K562 (cell line): ENCODE measurements at regions not wholly inside any gene's neighbourhood (a gene's known extent, or its start where the extent isn't known, plus 50 kb on each side); places are given as distances from the start of the nearest gene placed in this dataset.

Experiments
- ATAC-seq: fragments of 200-7000 bp; cut with Tn5 transposase; 3 replicates; pipeline ENCODE4 v1.9.1; 2020; ENCODE audit warnings: moderate library complexity
- BruUV-seq: library from RNA; stranded (reverse); fragments of 400-500 nt; replicated peaks from 2 replicates; lab custom pipeline; 2021; lab: Mats Ljungman, UMichigan
- CTCF ChIA-PET: fragments of 300-600 bp; formaldehyde crosslinking; extraction: SDS; loops from one replicate; lab custom pipeline; 2021; ENCODE audit warnings: low intra/inter-chr PET ratio; lab: Yijun Ruan, JAX
- POLR2A ChIA-PET: fragments of 300-600, 350-650 bp; sonication (Branson Sonifier 250); formaldehyde crosslinking; extraction: SDS; loops from one replicate; lab custom pipeline; 2021; ENCODE audit warnings: antibody characterized with exemption, inconsistent platforms; lab: Yijun Ruan, JAX
- DNase-seq, 4 experiments: peaks; one replicate each; pipeline versions ENCODE4 v3.0.0 to v3.0.0-alpha.2; 2011 to 2018; ENCODE audit warnings: low spot score in 3 of 4, mixed read lengths in 3 of 4; ENCODE audit errors: extremely low read depth in 1 of 4
- FAIRE-seq: peaks from 2 replicates; lab custom pipeline; 2011; peaks lifted over from hg19 to GRCh38; lab: Jason Lieb, UNC
- H2AFZ ChIP-seq: 2 replicates; pipeline ENCODE4 v1.6.0; 2011; ENCODE audit warnings: low read depth, low read length, control low read depth, inconsistent platforms
- H3K27ac ChIP-seq: fragments of 200-600 bp; 3 replicates; pipeline ENCODE4 v1.8.0; 2011; ENCODE audit warnings: low read depth, mild to moderate bottlenecking, control low read depth, inconsistent platforms, low read length, moderate library complexity, mixed read lengths; ENCODE audit errors: extremely low read depth
- H3K27me3 ChIP-seq, 2 experiments: fragments of 300-600 bp in 1 of 2; 2 replicates in 1 of 2; 3 replicates in 1 of 2; pipeline versions ENCODE4 v1.6.0 to v1.8.0; 2011; ENCODE audit warnings: inconsistent platforms in 2 of 2, low read length in 2 of 2, mild to moderate bottlenecking in 1 of 2, mixed read lengths in 1 of 2, moderate library complexity in 1 of 2; ENCODE audit not compliant: control insufficient read depth in 2 of 2, insufficient read depth in 2 of 2
- H3K36me3 ChIP-seq: fragments of 300-600 bp; 3 replicates; pipeline ENCODE4 v1.8.0; 2011; ENCODE audit warnings: mild to moderate bottlenecking, low read length, inconsistent platforms; ENCODE audit not compliant: control insufficient read depth, insufficient read depth
- H3K4me1 ChIP-seq, 2 experiments: fragments of 200-600 bp in 1 of 2; replicated peaks in 1 of 2; 2 replicates in 1 of 2; 3 replicates in 1 of 2; pipeline versions ENCODE4 v1.5.1 to v1.8.0; 2011; ENCODE audit warnings: inconsistent platforms in 2 of 2, low read length in 2 of 2, mild to moderate bottlenecking in 1 of 2, mixed read lengths in 1 of 2, moderate library complexity in 1 of 2; ENCODE audit not compliant: control insufficient read depth in 2 of 2, insufficient read depth in 2 of 2
- H3K4me2 ChIP-seq: 2 replicates; pipeline ENCODE4 v1.6.1; 2011; ENCODE audit warnings: low read length, control low read depth, inconsistent platforms, mixed read lengths; ENCODE audit not compliant: insufficient read depth
- H3K4me3 ChIP-seq: fragments of 200-600 bp; sonication (generic), shearing (Covaris generic); 2 replicates; pipeline ENCODE4 v1.5.1; 2016; ENCODE audit warnings: control low read depth, inconsistent platforms
- H3K79me2 ChIP-seq: fragments of 200-600 bp; 3 replicates; pipeline ENCODE4 v1.8.0; 2011; ENCODE audit warnings: low read length, inconsistent platforms; ENCODE audit not compliant: control insufficient read depth, insufficient read depth
- H3K9ac ChIP-seq, 2 experiments: 2 replicates each; pipeline versions ENCODE4 v1.6.0 to v1.6.1; 2011; ENCODE audit warnings: low read depth in 2 of 2, low read length in 2 of 2, control low read depth in 1 of 2, inconsistent platforms in 1 of 2, mild to moderate bottlenecking in 1 of 2, mixed read lengths in 1 of 2; ENCODE audit not compliant: insufficient read depth in 1 of 2
- H3K9me1 ChIP-seq: one replicate; pipeline ENCODE4 v1.6.0; 2011; ENCODE audit warnings: inconsistent platforms, mild to moderate bottlenecking, low read length, moderate library complexity; ENCODE audit not compliant: control insufficient read depth, insufficient read depth
- H3K9me3 ChIP-seq: replicated peaks from 2 replicates; pipeline ENCODE4 v1.5.1; 2011; ENCODE audit warnings: low read depth, low read length, inconsistent platforms; ENCODE audit not compliant: control insufficient read depth, insufficient read depth
- H4K20me1 ChIP-seq: replicated peaks from 2 replicates; pipeline ENCODE4 v1.6.1; 2011; ENCODE audit warnings: low read length, inconsistent platforms, mixed read lengths; ENCODE audit not compliant: control insufficient read depth, insufficient read depth
- ATF7 ChIP-seq: fragments of 450-650 bp; IDR thresholded peaks from 2 replicates; pipeline ENCODE4 v1.7.1; 2014; ENCODE audit warnings: mild to moderate bottlenecking, moderate library complexity
- CHD2 ChIP-seq: IDR thresholded peaks from 2 replicates; pipeline ENCODE4 v1.6.1; 2011; ENCODE audit warnings: low read depth, low read length
- GTF2B ChIP-seq: IDR thresholded peaks from 2 replicates; pipeline ENCODE4 v1.6.1; 2011; ENCODE audit not compliant: insufficient read length; ENCODE audit errors: extremely low read depth
- HINFP ChIP-seq: fragments of 450-650 bp; conservative IDR thresholded peaks from 2 replicates; pipeline ENCODE4 v1.6.1; 2016; ENCODE audit warnings: missing genetic modification characterization, low read depth, mild to moderate bottlenecking, control low read depth, missing compliant biosample characterization
- IFI16 ChIP-seq: fragments of 250-450 bp; sonication (Bioruptor Pico); IDR thresholded peaks from 2 replicates; pipeline ENCODE4 v2.1.2; 2022; ENCODE audit warnings: mild to moderate bottlenecking, inconsistent platforms
- KLF10 ChIP-seq: fragments of 250-450 bp; sonication (Bioruptor Pico); IDR thresholded peaks from 2 replicates; pipeline ENCODE4 v1.6.1; 2021; ENCODE audit warnings: matching md5 sums
- MEIS2 ChIP-seq: fragments of 450-650 bp; IDR thresholded peaks from 2 replicates; pipeline ENCODE4 v1.6.1; 2014; ENCODE audit warnings: mild to moderate bottlenecking; ENCODE audit not compliant: partially characterized antibody
- RBFOX2 ChIP-seq: fragments of 200-400 bp; formaldehyde crosslinking; IDR thresholded peaks from 2 replicates; pipeline ENCODE4 v1.6.1; 2017; ENCODE audit warnings: low read depth, mild to moderate bottlenecking, low read length, moderate library complexity
- RBM17 ChIP-seq: fragments of 200-400 bp; formaldehyde crosslinking; IDR thresholded peaks from 2 replicates; pipeline ENCODE4 v1.6.1; 2017; ENCODE audit warnings: low read depth, mild to moderate bottlenecking, low read length, borderline replicate concordance
- USF1 ChIP-seq: sonication (generic); formaldehyde crosslinking; IDR thresholded peaks from 2 replicates; pipeline ENCODE4 v1.9.0; 2022; ENCODE audit warnings: mild to moderate bottlenecking, missing genetic modification reagents
- ZNF280B ChIP-seq: fragments of 250-450 bp; sonication (Bioruptor Pico); IDR thresholded peaks from 2 replicates; pipeline ENCODE4 v1.5.1; 2021; ENCODE audit warnings: mild to moderate bottlenecking
- ZNF644 ChIP-seq: fragments of 200-800 bp; sonication (Bioruptor generic); IDR thresholded peaks from 2 replicates; pipeline ENCODE4 v1.6.1; 2016; ENCODE audit warnings: low read depth, missing genetic modification characterization, missing compliant biosample characterization
- WGBS: fragments of 100-300 bp; shearing (Covaris generic); methylation state at CpG from one replicate; pipeline ENCODE4 v1.1.6; 2016; ENCODE audit warnings: low coverage, mixed read lengths; ENCODE audit not compliant: insufficient coverage; ENCODE audit errors: missing lambda C conversion rate; 5-methylcytosine and 5-hydroxymethylcytosine counted together
- in situ Hi-C: fragments of 300-500 bp; cut with MboI; formaldehyde crosslinking; loops from 4 replicates; pipeline ENCODE4 v1.15.0; 2018; ENCODE audit warnings: inconsistent platforms, mixed read lengths
- intact Hi-C: fragments of 100-400 bp; cut with micrococcal nuclease; formaldehyde crosslinking; loops from 2 replicates; pipeline ENCODE4 v1.14.2; 2022

- DNase-seq (no peak), ATAC-seq (no peak), FAIRE-seq (no peak)
- Histone ChIP-seq H3K79me2 (no peaks in the 10 kb centered on the region), H3K9ac (no peak overlapping the region), H3K9me3 (no peaks in the 10 kb centered on the region), H3K4me3 (no peak overlapping the region), H3K27ac (no peak overlapping the region), H3K36me3 (no peaks in the 10 kb centered on the region), H3K27me3 (no peaks in the 10 kb centered on the region), H3K9me1 (no peaks in the 10 kb centered on the region), H3K4me1 (no peaks in the 10 kb centered on the region), H4K20me1 (no peaks in the 10 kb centered on the region), H2AFZ (no peak overlapping the region), H3K4me2 (no peak overlapping the region)
- no TSS peak for BruUV-seq
- ChIA-PET POLR2A (no interaction called here), CTCF (no interaction called here)
- TF ChIP-seq RBFOX2, result no peak
- no peak for TF ChIP-seq CHD2
- no peak for TF ChIP-seq IFI16 (CRISPR knock-in tag)
- in situ Hi-C loops (no loop called here), intact Hi-C loops (no loop called here)
Measured at GRCh38 chr21:22579741-22580140, 1581.5 kb downstream of the NCAM2 start.

GRCh38 chr21:22582026-22582425 is 1583.8 kb downstream of the NCAM2 start:
- TF ChIP-seq ZNF644 (no peak), ZNF280B (CRISPR knock-in tag) (no peak), KLF10 (no peak), GTF2B (no peak), ATF7 (no peak), RBM17 (no peak), HINFP (tag) (no peak), MEIS2 (no peak), USF1 (CRISPR knock-in tag) (no peak)
- H3K9me1 ChIP-seq, result no peaks in the 10 kb centered on the region
- ATAC-seq (no peak), DNase-seq (no peak), FAIRE-seq (no peak)
- in situ Hi-C loops (no loop called here), intact Hi-C loops (no loop called here)
- no peak overlapping the region for H3K9ac ChIP-seq
- H3K9me3 ChIP-seq, result no peaks in the 10 kb centered on the region
- H3K27me3 ChIP-seq, result no peaks in the 10 kb centered on the region
- H4K20me1 ChIP-seq, result no peaks in the 10 kb centered on the region
- ChIA-PET CTCF (no interaction called here), POLR2A (no interaction called here)
- WGBS, result 4% methylated on average over 2 of the region's 2 CpGs
- no TSS peak for BruUV-seq
- H3K79me2 ChIP-seq, result no peaks in the 10 kb centered on the region
- no peaks in the 10 kb centered on the region for H3K4me1 ChIP-seq
- no peak overlapping the region for H3K27ac ChIP-seq
- H2AFZ ChIP-seq, result no peak overlapping the region
- H3K4me3 ChIP-seq, result no peak overlapping the region
- no peak overlapping the region for H3K4me2 ChIP-seq
- no peaks in the 10 kb centered on the region for H3K36me3 ChIP-seq
